ENCODE measurements at regions not wholly inside any gene's neighbourhood (a gene's known extent, or its start where the extent isn't known, plus 50 kb on each side); places are given as distances from the start of the nearest gene placed in this dataset.

GRCh38 chr7:142365410-142365842 lies 107.6 kb upstream of the PRSS58 start (continued):
- TF ChIP-seq ZNF462 (CRISPR knock-in tag; IDR thresholded peaks at IDR 0.05) (peak; percentile 98), CREB1 (CRISPR knock-in tag; IDR thresholded peaks at IDR 0.05; ENCODE audit: low read depth) (peak; percentile 47; the same call in 1 of the 2 replicates), ETS1 (IDR thresholded peaks at IDR 0.05) (no peak)

- peak overlapping the region; percentile 73 for H3K4me2 ChIP-seq
- peaks cover 39% of the 10 kb centered on the region for H3K4me1 ChIP-seq (ENCODE audit: insufficient read depth)
- Mint-ChIP-seq H3K27ac (peak overlapping the region; percentile 98), H3K4me1 (peaks cover 44% of the 10 kb centered on the region), H3K4me3 (no peak overlapping the region), H3K36me3 (ENCODE audit: low read depth) (peaks cover 50% of the 10 kb centered on the region), H3K9me3 (peaks cover 59% of the 10 kb centered on the region), H3K27me3 (ENCODE audit: insufficient read depth, low read depth, poor library complexity) (peaks cover 4% of the 10 kb centered on the region)
- DNase-seq (ENCODE audit: low spot score) = no peak
- H3K79me2 ChIP-seq (replicated peaks; ENCODE audit: insufficient read depth) = no peaks in the 10 kb centered on the region
- no peaks in the 10 kb centered on the region for H4K20me1 ChIP-seq (replicated peaks; ENCODE audit: insufficient read depth)
- no peak overlapping the region for H2AFZ ChIP-seq
- peaks cover 5% of the 10 kb centered on the region; the same call in 1 of the 2 replicates for H3K36me3 ChIP-seq (ENCODE audit: insufficient read depth)
- H3F3A ChIP-seq (replicated peaks; ENCODE audit: low read depth) = peaks cover 3% of the 10 kb centered on the region; the same call in 1 of the 2 replicates
- H3K27me3 ChIP-seq (ENCODE audit: insufficient read depth) = no peaks in the 10 kb centered on the region
- peak overlapping the region; percentile 95 for H3K27ac ChIP-seq (ENCODE audit: low read depth)
- H3K9me2 ChIP-seq (ENCODE audit: insufficient read depth) = peaks cover 10% of the 10 kb centered on the region
- ATAC-seq = no peak
- no peak overlapping the region for H3K4me3 ChIP-seq
- TF ChIP-seq CREB1 (CRISPR knock-in tag; IDR thresholded peaks at IDR 0.05; ENCODE audit: low read depth) (no peak), ZNF331 (CRISPR knock-in tag; IDR thresholded peaks at IDR 0.05; ENCODE audit: low read depth) (no peak), STAT1 (IDR thresholded peaks at IDR 0.05; ENCODE audit: unreplicated experiment) (no peak), ETS1 (IDR thresholded peaks at IDR 0.05) (no peak), REST (IDR thresholded peaks at IDR 0.05; ENCODE audit: unreplicated experiment) (no peak), JUNB (IDR thresholded peaks at IDR 0.05; ENCODE audit: unreplicated experiment) (no peak), ZNF114 (CRISPR knock-in tag; IDR thresholded peaks at IDR 0.05) (no peak), POLR2AphosphoS5 (IDR thresholded peaks at IDR 0.05; ENCODE audit: low read depth) (no peak), CTCF (conservative IDR thresholded peaks at IDR 0.05; ENCODE audit: low read depth in 2 of 2) (no peak), NANOG (IDR thresholded peaks at IDR 0.05; ENCODE audit: borderline replicate concordance) (no peak), EZH2phosphoT487 (IDR thresholded peaks at IDR 0.05; ENCODE audit: unreplicated experiment) (no peak)
Measured at GRCh38 chr7:142364551-142364950, 106.7 kb upstream of the PRSS58 start.

All from GM23338 (cell line).